Esophagus (tissue), 2 donors: ENCODE measurements at regions not wholly inside any gene's neighbourhood (a gene's known extent, or its start where the extent isn't known, plus 50 kb on each side); places are given as distances from the start of the nearest gene placed in this dataset.

Experiments used
- H3K27ac ChIP-seq, 2 donors: one replicate each; pipeline ENCODE4 v1.5.1; 2013; ENCODE audit warnings: low read depth in 2 of 2, mild to moderate bottlenecking in 2 of 2, inconsistent platforms in 1 of 2, low read length in 1 of 2, moderate library complexity in 1 of 2
- H3K27me3 ChIP-seq, 2 donors: one replicate each; pipeline ENCODE4 v1.6.1; 2013; ENCODE audit warnings: low read length in 2 of 2, control low read depth in 1 of 2, mild to moderate bottlenecking in 1 of 2; ENCODE audit not compliant: insufficient read depth in 2 of 2, control insufficient read depth in 1 of 2
- H3K36me3 ChIP-seq, 2 donors: one replicate each; pipeline ENCODE4 v1.6.1; 2013; ENCODE audit warnings: low read length in 1 of 2; ENCODE audit not compliant: control insufficient read depth in 2 of 2, insufficient read depth in 2 of 2
- H3K4me1 ChIP-seq, 2 donors: one replicate each; pipeline ENCODE4 v1.6.1; 2013; ENCODE audit warnings: low read length in 1 of 2; ENCODE audit not compliant: control insufficient read depth in 2 of 2, insufficient read depth in 2 of 2
- H3K4me3 ChIP-seq, 2 donors: one replicate each; pipeline ENCODE4 v1.5.1; 2013; ENCODE audit warnings: low read length in 2 of 2, mild to moderate bottlenecking in 2 of 2, low read depth in 1 of 2, moderate library complexity in 1 of 2
- H3K9me3 ChIP-seq, 2 donors: one replicate each; pipeline ENCODE4 v1.6.1; 2013; ENCODE audit warnings: mild to moderate bottlenecking in 2 of 2, low read depth in 1 of 2, low read length in 1 of 2, moderate library complexity in 1 of 2; ENCODE audit not compliant: control insufficient read depth in 2 of 2, insufficient read depth in 1 of 2
- WGBS, 2 donors: extraction: QIAGEN DNeasy Blood & Tissue Kit; methylation state at CpG; one replicate each; pipeline ENCODE4 v1.1.7; 2013; 5-methylcytosine and 5-hydroxymethylcytosine counted together
- donor health status: healthy with polysubstance abuse.
- donor health status: Bipolar disorder and iron deficiency.

- Histone ChIP-seq H3K27ac (no peak overlapping the region), H3K36me3 (no peaks in the 10 kb centered on the region), H3K4me3 (no peak overlapping the region), H3K4me1 (no peaks in the 10 kb centered on the region), H3K27me3 (no peaks in the 10 kb centered on the region), H3K9me3 (no peaks in the 10 kb centered on the region)
- WGBS, 2 donors = 34 to 56% methylated on average over 2 of the region's 2 CpGs
These were observed 573.3 kb downstream of the MCTP2 start for GRCh38 chr15:94804613-94805012.

DNA sequence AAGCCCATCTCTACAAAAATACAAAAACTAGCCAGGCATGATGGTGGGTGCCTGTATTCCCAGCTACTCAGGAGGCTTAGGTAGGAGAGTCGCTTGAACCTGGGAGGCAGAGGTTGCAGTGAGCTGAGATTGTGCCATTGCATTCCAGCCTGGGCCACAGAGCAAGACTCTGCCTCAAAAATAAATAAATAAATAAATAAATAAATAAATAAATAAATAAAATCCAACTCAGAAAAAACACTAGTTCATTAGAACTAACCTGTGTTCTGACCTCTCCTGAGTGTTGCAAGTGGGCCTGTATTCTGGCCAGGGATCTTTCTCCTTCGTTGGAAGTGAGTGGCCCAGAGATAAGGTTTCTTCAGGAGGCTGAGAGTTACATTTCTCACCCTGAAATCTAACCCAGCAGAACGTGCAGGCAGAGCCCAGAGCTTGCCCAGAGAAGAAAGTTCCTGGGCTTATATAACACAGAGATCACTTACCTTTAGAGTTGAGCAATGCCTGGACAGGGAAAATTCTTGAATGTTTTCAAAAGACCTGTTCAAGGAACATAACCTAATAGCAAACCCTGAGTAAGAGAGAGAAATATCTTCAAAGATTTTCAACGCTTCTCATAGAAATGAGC, 583.9 kb downstream of the MCTP2 start:
- Histone ChIP-seq H3K27me3 (no peaks in the 10 kb centered on the region), H3K4me3 (no peak overlapping the region), H3K27ac (no peak overlapping the region), H3K36me3 (no peaks in the 10 kb centered on the region), H3K4me1 (no peaks in the 10 kb centered on the region), H3K9me3 (no peaks in the 10 kb centered on the region)
- 76 to 77% methylated on average over 4 of the region's 4 CpGs for WGBS, 2 donors

DNA sequence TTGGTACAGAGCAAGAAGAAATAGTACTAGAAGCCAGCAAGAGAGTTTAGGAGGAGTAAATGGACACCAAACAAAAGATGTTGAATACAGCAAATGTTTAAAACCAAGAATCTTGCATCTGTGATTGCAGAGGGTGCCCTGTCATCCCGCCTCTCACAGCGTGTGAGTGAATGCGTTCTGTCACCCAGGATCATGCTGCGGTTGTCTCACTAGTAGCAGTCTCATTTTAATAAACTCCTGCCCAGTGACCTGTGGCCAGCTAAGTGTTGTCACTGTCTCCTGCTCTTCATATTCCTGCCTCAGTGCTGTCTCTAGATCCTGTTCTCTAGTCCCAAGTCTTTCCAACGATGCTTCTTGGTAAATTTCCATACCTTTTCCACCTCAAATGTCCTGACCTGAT, 584.6 kb downstream of the MCTP2 start:
- H3K4me1 ChIP-seq = no peaks in the 10 kb centered on the region
- no peaks in the 10 kb centered on the region for H3K27me3 ChIP-seq
- H3K27ac ChIP-seq = no peak overlapping the region
- H3K9me3 ChIP-seq = no peaks in the 10 kb centered on the region
- no peaks in the 10 kb centered on the region for H3K36me3 ChIP-seq
- 85 to 89% methylated on average over 5 of the region's 5 CpGs for WGBS, 2 donors
- no peak overlapping the region for H3K4me3 ChIP-seq

- 90 to 91% methylated on average over 15 of the region's 15 CpGs for WGBS, 2 donors
- Histone ChIP-seq H3K27ac (no peak overlapping the region), H3K9me3 (peaks cover 0 to 6% of the 10 kb centered on the region in 2 donors), H3K4me3 (no peak overlapping the region), H3K36me3 (no peaks in the 10 kb centered on the region), H3K4me1 (no peaks in the 10 kb centered on the region), H3K27me3 (no peaks in the 10 kb centered on the region)
These were observed 598.8 kb downstream of the MCTP2 start for GRCh38 chr15:94829887-94830884.

DNA sequence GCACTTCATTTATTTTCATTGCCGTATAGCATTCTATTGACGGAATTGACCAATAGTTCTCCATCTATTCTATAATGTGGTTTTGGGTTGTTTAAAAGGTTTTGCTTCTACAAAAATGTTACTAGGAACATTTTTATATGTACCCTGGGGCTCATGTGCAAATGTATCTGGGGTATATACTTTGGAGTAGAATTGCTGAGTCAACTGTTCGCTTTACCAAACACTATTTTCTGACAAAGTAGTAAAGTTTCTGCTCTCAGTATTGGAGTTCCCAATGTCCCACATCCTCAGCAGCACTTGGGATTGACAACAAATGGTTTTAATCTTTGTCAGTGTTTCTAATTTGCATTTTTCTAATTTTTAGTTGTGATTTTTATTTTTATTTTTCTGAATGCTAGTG, 602.6 kb downstream of the MCTP2 start:
- H3K36me3 ChIP-seq = no peaks in the 10 kb centered on the region
- 92% methylated on average over 3 of the region's 3 CpGs for WGBS, 2 donors
- no peaks in the 10 kb centered on the region for H3K27me3 ChIP-seq
- no peak overlapping the region for H3K27ac ChIP-seq
- H3K9me3 ChIP-seq = peaks cover 0 to 8% of the 10 kb centered on the region in 2 donors
- no peak overlapping the region for H3K4me3 ChIP-seq
- H3K4me1 ChIP-seq = no peaks in the 10 kb centered on the region

DNA sequence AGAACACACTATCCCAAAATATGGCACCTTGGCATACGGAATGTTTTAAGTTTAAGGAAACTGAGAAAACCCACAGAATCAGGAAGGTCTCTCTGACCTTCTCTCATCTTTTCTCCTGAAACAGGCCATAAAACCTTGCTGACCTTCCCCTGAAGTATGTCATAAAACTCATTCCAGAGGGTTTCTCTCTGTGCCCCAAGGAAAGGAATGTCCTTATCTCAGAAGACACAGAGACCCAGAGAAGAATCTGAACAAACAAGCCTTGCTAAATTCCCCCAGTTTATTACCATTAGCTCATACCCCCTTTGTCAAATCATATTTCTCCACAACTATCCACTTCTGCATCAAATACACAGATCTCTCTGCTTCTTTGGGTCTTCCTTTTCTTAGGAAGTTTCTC, 603.1 kb downstream of the MCTP2 start:
- H3K4me1 ChIP-seq = no peaks in the 10 kb centered on the region
- WGBS, 2 donors = 85% methylated on average over 1 of the region's 1 CpG
- no peak overlapping the region for H3K4me3 ChIP-seq
- no peaks in the 10 kb centered on the region for H3K36me3 ChIP-seq
- H3K9me3 ChIP-seq = peaks cover 0 to 8% of the 10 kb centered on the region in 2 donors
- no peaks in the 10 kb centered on the region for H3K27me3 ChIP-seq
- H3K27ac ChIP-seq = no peak overlapping the region

DNA sequence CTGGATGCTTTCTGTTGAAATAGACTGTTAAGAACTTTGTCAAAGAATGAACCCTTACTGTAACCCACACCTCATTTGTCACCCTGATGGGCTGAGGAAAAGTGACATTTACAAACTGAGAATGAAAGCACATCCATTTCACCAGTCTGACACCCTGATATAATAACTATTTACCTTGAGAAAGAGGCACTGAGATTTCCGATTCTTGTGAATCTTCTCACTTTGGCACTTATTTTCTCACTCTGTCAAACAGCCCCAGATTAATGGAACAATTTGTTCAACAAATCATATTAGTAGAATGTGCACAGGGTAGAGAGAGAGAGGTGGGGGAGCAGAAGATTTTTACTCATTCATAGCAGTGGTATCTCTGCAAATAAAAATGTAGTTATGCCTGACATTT, 606.9 kb downstream of the MCTP2 start:
- Histone ChIP-seq H3K4me1 (no peaks in the 10 kb centered on the region), H3K4me3 (no peak overlapping the region), H3K27me3 (no peaks in the 10 kb centered on the region), H3K9me3 (peaks cover 0 to 3% of the 10 kb centered on the region in 2 donors), H3K27ac (no peak overlapping the region), H3K36me3 (no peaks in the 10 kb centered on the region)
- WGBS, 2 donors = 43 to 56% methylated on average over 1 of the region's 1 CpG

GRCh38 chr15:94840794-94841783, 609.7 kb downstream of the MCTP2 start:
- no peaks in the 10 kb centered on the region for H3K36me3 ChIP-seq
- no peaks in the 10 kb centered on the region for H3K27me3 ChIP-seq
- H3K27ac ChIP-seq = no peak overlapping the region
- peaks cover 0 to 3% of the 10 kb centered on the region in 2 donors for H3K9me3 ChIP-seq
- 66 to 76% methylated on average over 10 of the region's 10 CpGs for WGBS, 2 donors
- H3K4me3 ChIP-seq = no peak overlapping the region
- peaks cover 0 to 2% of the 10 kb centered on the region in 2 donors for H3K4me1 ChIP-seq

- Histone ChIP-seq H3K36me3 (no peaks in the 10 kb centered on the region), H3K4me3 (no peak overlapping the region), H3K27me3 (no peaks in the 10 kb centered on the region), H3K4me1 (peaks cover 0 to 2% of the 10 kb centered on the region in 2 donors), H3K9me3 (no peaks in the 10 kb centered on the region), H3K27ac (no peak overlapping the region)
These were observed 611.7 kb downstream of the MCTP2 start for GRCh38 chr15:94843060-94843459.
